IMR-90 (cell line): ENCODE measurements at regions not wholly inside any gene's neighbourhood (a gene's known extent, or its start where the extent isn't known, plus 50 kb on each side); places are given as distances from the start of the nearest gene placed in this dataset.

ENCODE experiments used
- ATAC-seq: fragments of 200-7000 bp; cut with Tn5 transposase; 2 replicates; pipeline ENCODE4 v1.9.1; 2020; ENCODE audit warnings: low read depth, mild to moderate bottlenecking, moderate library complexity
- BruUV-seq: library from RNA; stranded (reverse); fragments of 400-500 nt; replicated peaks from 2 replicates; lab custom pipeline; 2021; lab: Mats Ljungman, UMichigan
- CTCF ChIA-PET: fragments of 300-600 bp; formaldehyde crosslinking; extraction: SDS; loops from one replicate; lab custom pipeline; 2021; ENCODE audit warnings: antibody characterized with exemption; lab: Yijun Ruan, JAX
- POLR2A ChIA-PET: fragments of 300-600 bp; sonication (Branson Sonifier 250); formaldehyde crosslinking; loops from one replicate; lab custom pipeline; 2022; ENCODE audit warnings: antibody characterized with exemption; ENCODE audit not compliant: unreplicated experiment; lab: Charles Lee
- DNase-seq: peaks from one replicate; pipeline ENCODE4 v3.0.0; 2013
- H2AFZ ChIP-seq: replicated peaks from 2 replicates; pipeline ENCODE3; 2013; ENCODE audit warnings: low read length, mild to moderate bottlenecking; ENCODE audit not compliant: poor library complexity
- H2AK5ac ChIP-seq: 2 replicates; pipeline ENCODE4 v1.6.1; 2013; ENCODE audit warnings: low read depth, low read length, inconsistent platforms
- H2AK9ac ChIP-seq: replicated peaks from 2 replicates; pipeline ENCODE3; 2013; ENCODE audit warnings: mild to moderate bottlenecking, low read depth, low read length, moderate library complexity; ENCODE audit not compliant: poor library complexity
- H2BK120ac ChIP-seq: 2 replicates; pipeline ENCODE4 v1.6.1; 2013; ENCODE audit warnings: low read depth, low read length, inconsistent platforms
- H2BK15ac ChIP-seq: 3 replicates; pipeline ENCODE4 v1.6.1; 2013; ENCODE audit warnings: low read depth, low read length, inconsistent platforms
- H2BK20ac ChIP-seq: 2 replicates; pipeline ENCODE4 v1.6.1; 2013; ENCODE audit warnings: low read depth, mild to moderate bottlenecking, inconsistent platforms, low read length, moderate library complexity
- H2BK5ac ChIP-seq: 2 replicates; pipeline ENCODE4 v1.6.1; 2013; ENCODE audit warnings: mild to moderate bottlenecking, low read depth, low read length, inconsistent platforms; ENCODE audit not compliant: poor library complexity, severe bottlenecking
- H3K14ac ChIP-seq: replicated peaks from 2 replicates; pipeline ENCODE4 v1.6.1; 2013; ENCODE audit warnings: low read depth, low read length, inconsistent platforms
- H3K18ac ChIP-seq: 2 replicates; pipeline ENCODE4 v1.6.1; 2013; ENCODE audit warnings: low read depth, low read length, control low read depth
- H3K23ac ChIP-seq: 2 replicates; pipeline ENCODE4 v1.6.1; 2013; ENCODE audit warnings: low read depth, low read length, inconsistent platforms
- H3K27ac ChIP-seq: 2 replicates; pipeline ENCODE4 v1.5.1; 2013; ENCODE audit warnings: mild to moderate bottlenecking, control low read depth, low read length; ENCODE audit not compliant: insufficient read depth
- H3K27me3 ChIP-seq: 2 replicates; pipeline ENCODE4 v1.6.1; 2013; ENCODE audit warnings: low read length; ENCODE audit not compliant: control insufficient read depth, insufficient read depth
- H3K36me3 ChIP-seq: 2 replicates; pipeline ENCODE4 v1.6.1; 2013; ENCODE audit warnings: low read length, mixed read lengths; ENCODE audit not compliant: control insufficient read depth, insufficient read depth
- H3K4ac ChIP-seq: 2 replicates; pipeline ENCODE4 v1.6.1; 2013; ENCODE audit warnings: low read depth, low read length, inconsistent platforms
- H3K4me1 ChIP-seq: 2 replicates; pipeline ENCODE4 v1.6.1; 2013; ENCODE audit warnings: low read length, mixed read lengths; ENCODE audit not compliant: control insufficient read depth, insufficient read depth
- H3K4me2 ChIP-seq: 2 replicates; pipeline ENCODE4 v1.6.1; 2013; ENCODE audit warnings: low read depth, mild to moderate bottlenecking, control low read depth, low read length, moderate library complexity
- H3K4me3 ChIP-seq: 2 replicates; pipeline ENCODE4 v1.5.1; 2013; ENCODE audit warnings: low read depth, mild to moderate bottlenecking, control low read depth, low read length, moderate library complexity; ENCODE audit not compliant: insufficient read depth
- H3K56ac ChIP-seq: 2 replicates; pipeline ENCODE4 v1.6.1; 2013; ENCODE audit warnings: low read length, inconsistent platforms; ENCODE audit not compliant: insufficient read depth; ENCODE audit errors: extremely low read depth
- H3K79me1 ChIP-seq, 2 experiments: 2 replicates each; pipeline ENCODE4 v1.6.1; 2013; ENCODE audit warnings: low read length in 2 of 2, inconsistent platforms in 1 of 2, low read depth in 1 of 2
- H3K9ac ChIP-seq: 2 replicates; pipeline ENCODE4 v1.6.1; 2013; ENCODE audit warnings: low read depth, low read length, control low read depth
- H3K9me1 ChIP-seq: 2 replicates; pipeline ENCODE4 v1.6.1; 2013; ENCODE audit warnings: low read length, inconsistent platforms; ENCODE audit not compliant: insufficient read depth
- H3K9me3 ChIP-seq: 2 replicates; pipeline ENCODE4 v1.6.1; 2013; ENCODE audit warnings: low read length; ENCODE audit not compliant: control insufficient read depth, insufficient read depth
- H4K20me1 ChIP-seq: 2 replicates; pipeline ENCODE4 v1.6.1; 2013; ENCODE audit warnings: low read length, inconsistent platforms; ENCODE audit not compliant: insufficient read depth
- H4K5ac ChIP-seq: 2 replicates; pipeline ENCODE4 v1.6.1; 2013; ENCODE audit warnings: mild to moderate bottlenecking, low read depth, low read length, control low read depth
- H4K8ac ChIP-seq, 2 experiments: 2 replicates each; pipeline ENCODE4 v1.6.1; 2013; ENCODE audit warnings: low read depth in 2 of 2, low read length in 2 of 2, control low read depth in 1 of 2, inconsistent platforms in 1 of 2
- H4K91ac ChIP-seq: 2 replicates; pipeline ENCODE4 v1.6.1; 2013; ENCODE audit warnings: low read depth, low read length, inconsistent platforms; ENCODE audit not compliant: insufficient read depth
- BHLHE40 ChIP-seq: fragments of 150-350 bp; IDR thresholded peaks from 2 replicates; pipeline ENCODE4 v1.6.1; 2016; ENCODE audit warnings: mild to moderate bottlenecking, low read depth, low read length
- CEBPB ChIP-seq: IDR thresholded peaks from 2 replicates; pipeline ENCODE4 v1.6.1; 2012; ENCODE audit warnings: low read depth, low read length, improper control_type of control experiment
- CHD1 ChIP-seq: IDR thresholded peaks from 2 replicates; pipeline ENCODE4 v1.6.1; 2012; ENCODE audit warnings: low read depth, low read length, improper control_type of control experiment
- ELK1 ChIP-seq: fragments of 150-350 bp; IDR thresholded peaks from 2 replicates; pipeline ENCODE4 v1.6.1; 2016; ENCODE audit warnings: low read depth, mild to moderate bottlenecking, low read length, moderate library complexity, borderline replicate concordance
- FOS ChIP-seq: fragments of 150-350 bp; IDR thresholded peaks from 2 replicates; pipeline ENCODE4 v1.6.1; 2016; ENCODE audit warnings: low read depth, low read length
- MAFK ChIP-seq: IDR thresholded peaks from 2 replicates; pipeline ENCODE4 v1.6.1; 2012; ENCODE audit warnings: low read depth, low read length, improper control_type of control experiment
- MAZ ChIP-seq: IDR thresholded peaks from 2 replicates; pipeline ENCODE4 v1.6.1; 2012; ENCODE audit warnings: low read depth, mild to moderate bottlenecking, low read length, improper control_type of control experiment, moderate library complexity, borderline replicate concordance
- MXI1 ChIP-seq: IDR thresholded peaks from 2 replicates; pipeline ENCODE4 v1.6.1; 2012; ENCODE audit warnings: low read depth, mild to moderate bottlenecking, low read length, moderate library complexity, borderline replicate concordance
- NFE2L2 ChIP-seq: fragments of 150-350 bp; IDR thresholded peaks from 2 replicates; pipeline ENCODE4 v1.6.1; 2016; ENCODE audit warnings: low read depth, mild to moderate bottlenecking, low read length
- POLR2A ChIP-seq: IDR thresholded peaks from 2 replicates; pipeline ENCODE4 v1.6.1; 2012; ENCODE audit warnings: mild to moderate bottlenecking, low read depth, low read length
- RCOR1 ChIP-seq: IDR thresholded peaks from 2 replicates; pipeline ENCODE4 v1.6.1; 2012; ENCODE audit warnings: mild to moderate bottlenecking, low read length, improper control_type of control experiment; ENCODE audit not compliant: insufficient replicate concordance
- RFX5 ChIP-seq: IDR thresholded peaks from 2 replicates; pipeline ENCODE4 v1.8.0; 2012; ENCODE audit warnings: low read depth, mild to moderate bottlenecking, low read length, moderate library complexity
- SMC3 ChIP-seq: fragments of 150-350 bp; IDR thresholded peaks from 2 replicates; pipeline ENCODE4 v1.6.1; 2016; ENCODE audit warnings: low read depth, mild to moderate bottlenecking, antibody characterized with exemption, low read length, moderate library complexity
- WGBS, 2 experiments: methylation state at CpG; one replicate each; pipeline versions ENCODE4 v1.1.5 to v1.1.7; 2013; ENCODE audit warnings: missing lambda C conversion rate in 2 of 2; ENCODE audit not compliant: insufficient read length in 1 of 2; ENCODE audit errors: extremely low coverage in 2 of 2; 5-methylcytosine and 5-hydroxymethylcytosine counted together
- dilution Hi-C: fragments of 300-500 bp; cut with HindIII; formaldehyde crosslinking; loops from one replicate; pipeline ENCODE4 v1.14.3; 2018; ENCODE audit warnings: low sequenced_read_pairs; ENCODE audit not compliant: unreplicated experiment
- in situ Hi-C: fragments of 300-500 bp; cut with MboI; formaldehyde crosslinking; loops from 3 replicates; pipeline ENCODE4 v1.14.3; 2019; ENCODE audit warnings: low sequenced_read_pairs, inconsistent platforms, mixed read lengths
- intact Hi-C: fragments of 100-400 bp; cut with micrococcal nuclease; formaldehyde crosslinking; loops from 2 replicates; pipeline ENCODE4 v1.10.0; 2022

GRCh38 chr15:31214158-31214863 lies 112.3 kb upstream of the KLF13 start:
- H2BK5ac ChIP-seq: no peak overlapping the region
- 90% methylated on average over 4 of the region's 8 CpGs; no CpG with 5 or more reads in 1 of the 2 experiments for WGBS, 2 experiments
- no peak overlapping the region for H4K91ac ChIP-seq
- no peak overlapping the region for H2AK5ac ChIP-seq
- no peak overlapping the region; the same call in 2 of the 3 replicates for H2BK15ac ChIP-seq
- in situ Hi-C loops: loop anchor here (5.0 kb wide), 1 partner anchor 273 kb away; no protein-coding TSS in a partner anchor
- H4K5ac ChIP-seq: no peak overlapping the region
- H2BK20ac ChIP-seq: no peak overlapping the region
- no peak for TF ChIP-seq NFE2L2
- no peak for TF ChIP-seq CHD1
- TF ChIP-seq FOS: no peak
- TF ChIP-seq MAFK: no peak
- TF ChIP-seq POLR2A: no peak
- TF ChIP-seq RFX5: no peak
- TF ChIP-seq ELK1: no peak
- TF ChIP-seq MXI1: no peak
- no peak for TF ChIP-seq MAZ
- TF ChIP-seq SMC3: no peak
- no peak for TF ChIP-seq BHLHE40
- TF ChIP-seq RCOR1: no peak
- no peak for TF ChIP-seq CEBPB
- H3K9me1 ChIP-seq: no peaks in the 10 kb centered on the region
- H3K23ac ChIP-seq: no peak overlapping the region
- H3K4me1 ChIP-seq: peaks cover 1% of the 10 kb centered on the region; the same call in 1 of the 2 replicates
- DNase-seq: no peak
- no peak overlapping the region for H3K4ac ChIP-seq
- no peaks in the 10 kb centered on the region for H4K20me1 ChIP-seq
- no peak overlapping the region for H3K4me2 ChIP-seq
- H3K36me3 ChIP-seq: no peaks in the 10 kb centered on the region
- no peak overlapping the region for H2BK120ac ChIP-seq
- no peak overlapping the region for H3K27ac ChIP-seq
- ATAC-seq: no peak
- H3K9me3 ChIP-seq: peaks cover 3% of the 10 kb centered on the region; the same call in 1 of the 2 replicates
- H3K14ac ChIP-seq: no peak overlapping the region
- no peak overlapping the region for H2AK9ac ChIP-seq
- H3K4me3 ChIP-seq: no peak overlapping the region
- no peak overlapping the region for H3K56ac ChIP-seq
- no peak overlapping the region for H4K8ac ChIP-seq
- dilution Hi-C loops: no loop called here
- no peak overlapping the region for H3K18ac ChIP-seq
- H3K27me3 ChIP-seq: peaks cover 17% of the 10 kb centered on the region
- H3K9ac ChIP-seq: no peak overlapping the region
- ChIA-PET CTCF (interaction anchor here (1.4 to 3.0 kb wide), 2 partner anchors 221 to 274 kb away, joined by 6 to 12 read pairs; no protein-coding TSS in a partner anchor), POLR2A (no interaction called here)
- no TSS peak for BruUV-seq
- intact Hi-C loops: no loop called here
- no peaks in the 10 kb centered on the region for H3K79me1 ChIP-seq
- H2AFZ ChIP-seq: peak overlapping the region; percentile 48
